GM18861 (cell line): ENCODE measurements at regions not wholly inside any gene's neighbourhood (a gene's known extent, or its start where the extent isn't known, plus 50 kb on each side); places are given as distances from the start of the nearest gene placed in this dataset.

Experiments used
- ATAC-seq: cut with Tn5 transposase; IDR thresholded peaks from one replicate; pipeline ENCODE4 v1.9.1; 2021; ENCODE audit not compliant: unreplicated experiment

GRCh38 chr13:59182241-59182640 is 981.5 kb downstream of the DIAPH3 start:
- no peak for ATAC-seq

GRCh38 chr13:59197397-59197796 is 966.3 kb downstream of the DIAPH3 start:
- no peak for ATAC-seq

- no peak for ATAC-seq
Measured at GRCh38 chr13:59201841-59202240, 961.9 kb downstream of the DIAPH3 start.

GRCh38 chr13:59203855-59204254 is 959.9 kb downstream of the DIAPH3 start:
- ATAC-seq: no peak

GRCh38 chr13:59205501-59205900 is 958.2 kb downstream of the DIAPH3 start:
- no peak for ATAC-seq

GRCh38 chr13:59208405-59209195 is 955.1 kb downstream of the DIAPH3 start:
- no peak for ATAC-seq

GRCh38 chr13:59210543-59210942 is 953.2 kb downstream of the DIAPH3 start:
- no peak for ATAC-seq

GRCh38 chr13:59211606-59212005 is 952.1 kb downstream of the DIAPH3 start:
- ATAC-seq: no peak

- no peak for ATAC-seq
Measured at GRCh38 chr13:59229401-59229800, 934.3 kb downstream of the DIAPH3 start.

GRCh38 chr13:59229861-59230260 is 933.9 kb downstream of the DIAPH3 start:
- ATAC-seq: no peak

- ATAC-seq: no peak
Measured at GRCh38 chr13:59230484-59231264, 933.1 kb downstream of the DIAPH3 start.

- ATAC-seq: no peak
Measured at GRCh38 chr13:59236309-59236919, 927.3 kb downstream of the DIAPH3 start.

- no peak for ATAC-seq
Measured at GRCh38 chr13:59236944-59237343, 926.8 kb downstream of the DIAPH3 start.

- no peak for ATAC-seq
Measured at GRCh38 chr13:59247171-59247570, 916.6 kb downstream of the DIAPH3 start.

- ATAC-seq: no peak
Measured at GRCh38 chr13:59250336-59251189, 913.2 kb downstream of the DIAPH3 start.

- ATAC-seq: no peak
Measured at GRCh38 chr13:59259165-59260000, 904.3 kb downstream of the DIAPH3 start.

- ATAC-seq: no peak
Measured at GRCh38 chr13:59261928-59262488, 901.7 kb downstream of the DIAPH3 start.

GRCh38 chr13:59263531-59263930 is 900.2 kb downstream of the DIAPH3 start:
- no peak for ATAC-seq

- ATAC-seq: no peak
Measured at GRCh38 chr13:59266478-59267063, 897.2 kb downstream of the DIAPH3 start.
